ENCODE measurements at regions not wholly inside any gene's neighbourhood (a gene's known extent, or its start where the extent isn't known, plus 50 kb on each side); places are given as distances from the start of the nearest gene placed in this dataset.

DNA sequence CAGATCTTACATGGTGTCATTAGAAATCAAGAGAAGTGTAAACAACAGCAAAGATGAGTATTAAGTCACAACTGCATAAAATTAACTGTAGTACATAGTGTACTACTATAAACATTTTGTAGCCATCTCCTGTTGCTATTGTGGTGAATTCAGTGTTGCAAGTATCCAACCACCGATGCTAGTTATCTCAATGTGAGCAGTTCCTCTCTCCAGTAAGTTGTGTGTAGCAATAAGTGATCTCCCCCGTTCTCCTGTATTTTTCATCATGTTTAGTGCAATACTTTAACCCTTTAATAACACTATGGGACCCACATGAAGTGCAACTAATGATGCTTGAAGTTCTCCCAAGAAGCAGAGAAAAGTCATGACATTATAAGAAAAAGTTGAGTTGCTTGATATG, 264.7 kb upstream of the KCNH8 start:
- DNase-seq (ENCODE audit: low spot score): no peak

GRCh38 chr3:18880691-18881090, 267.6 kb upstream of the KCNH8 start:
- no peak for DNase-seq (ENCODE audit: low spot score)

DNA sequence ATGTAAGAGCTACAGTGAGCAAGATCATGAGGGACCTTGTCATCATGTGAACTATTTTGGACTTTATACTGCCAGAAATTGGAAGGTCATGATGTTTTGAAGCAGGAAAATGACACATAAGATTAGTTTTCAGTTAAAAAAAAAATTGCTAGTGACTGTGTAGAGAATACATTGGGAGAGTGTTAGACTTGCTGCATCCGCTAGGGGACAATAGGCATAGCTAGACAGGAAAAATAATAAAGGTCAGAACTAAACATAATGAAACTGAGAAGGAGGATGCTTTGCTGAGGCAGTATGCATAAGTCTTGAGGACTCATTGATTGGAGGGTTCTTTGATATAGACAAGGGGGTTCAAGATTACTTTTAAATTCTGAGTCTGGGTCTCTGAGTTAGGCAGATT, 275.8 kb upstream of the KCNH8 start:
- no peak for DNase-seq (ENCODE audit: low spot score)

DNA sequence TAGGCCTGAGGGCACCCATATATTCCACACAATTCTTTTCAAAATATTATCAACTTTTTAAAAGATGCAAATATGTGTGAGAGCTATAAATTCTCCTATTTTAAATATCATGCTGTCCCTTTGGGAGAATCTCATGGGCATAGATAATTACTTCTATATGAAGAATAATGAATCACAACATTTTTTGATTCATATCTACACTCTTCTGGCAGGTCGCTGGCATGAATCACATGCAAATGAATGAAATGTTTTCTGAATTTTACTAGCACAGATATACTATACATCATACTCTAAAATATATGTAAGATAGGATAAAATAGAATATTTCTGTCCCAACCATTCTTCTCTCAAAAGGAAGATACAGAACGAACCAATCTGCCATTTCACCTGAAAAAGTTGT, 277.7 kb upstream of the KCNH8 start:
- DNase-seq (ENCODE audit: low spot score): no peak

DNA sequence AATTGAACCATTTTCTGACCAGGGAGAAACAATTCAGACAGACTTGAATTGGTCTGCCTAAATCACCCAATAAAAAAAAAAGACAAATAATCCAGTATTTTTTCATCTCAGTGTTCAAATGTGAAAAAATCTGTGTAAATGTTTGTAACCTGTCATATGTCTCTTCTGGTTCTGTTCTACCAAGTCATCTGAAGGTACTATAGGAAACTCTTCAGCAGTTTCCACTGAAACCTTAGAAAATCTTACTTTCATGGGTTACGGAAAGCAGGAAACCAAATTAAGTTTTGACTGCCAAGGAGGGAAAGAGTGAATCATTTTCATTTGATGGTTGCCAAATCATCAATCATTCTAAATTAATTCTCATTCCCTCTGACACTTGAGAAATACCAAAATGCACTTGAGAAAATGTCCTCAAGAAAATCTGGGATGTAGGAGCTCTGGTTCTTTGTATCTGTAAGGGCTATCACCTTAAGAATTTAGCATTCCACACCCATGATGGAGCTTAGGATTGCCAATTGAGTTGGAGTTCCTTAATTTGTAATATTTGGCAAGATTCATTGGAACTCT, 278.2 kb upstream of the KCNH8 start:
- DNase-seq (ENCODE audit: low spot score): no peak

DNA sequence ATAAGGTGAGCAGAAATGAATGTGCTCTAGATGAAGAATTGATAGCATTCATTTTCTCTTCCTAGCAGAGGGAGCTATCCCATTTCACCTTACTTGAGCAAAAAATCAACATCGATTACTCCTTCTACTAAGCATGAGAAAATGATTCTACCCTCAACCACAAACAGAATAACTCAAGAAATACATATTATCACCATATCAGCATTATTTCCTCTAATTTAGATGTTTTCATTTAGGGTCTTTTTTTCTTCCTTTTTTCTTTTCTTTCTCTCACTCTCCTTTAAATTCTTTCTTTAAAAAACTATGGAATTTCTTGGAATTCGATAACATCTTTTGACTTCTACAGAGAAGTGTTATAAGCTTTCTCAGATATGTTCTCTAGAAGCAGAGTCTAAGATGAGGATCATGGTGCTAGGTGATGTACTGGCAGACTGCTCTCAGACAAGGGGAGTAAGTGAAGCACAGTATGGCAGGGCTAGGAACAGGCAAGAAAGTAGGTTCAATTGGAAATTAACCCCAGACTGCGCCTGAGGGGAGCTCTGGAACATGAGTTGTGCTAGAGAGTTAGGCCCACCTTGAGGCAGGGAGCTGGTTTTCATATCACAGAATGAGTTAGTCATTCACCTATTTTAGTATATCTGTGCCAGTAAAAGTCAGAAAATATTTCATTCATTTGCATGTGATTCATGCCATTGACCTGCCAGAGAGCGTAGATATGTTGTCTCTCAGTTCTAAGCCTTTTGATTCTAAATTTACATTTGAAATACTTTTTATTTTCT, 279.2 kb upstream of the KCNH8 start:
- DNase-seq (ENCODE audit: low spot score): peak; percentile 10

- no peak for DNase-seq (ENCODE audit: low spot score)
Measured at GRCh38 chr3:18866899-18867298, 281.4 kb upstream of the KCNH8 start.

- no peak for DNase-seq (ENCODE audit: low spot score)
Measured at GRCh38 chr3:18864933-18865731, 283.2 kb upstream of the KCNH8 start.

DNA sequence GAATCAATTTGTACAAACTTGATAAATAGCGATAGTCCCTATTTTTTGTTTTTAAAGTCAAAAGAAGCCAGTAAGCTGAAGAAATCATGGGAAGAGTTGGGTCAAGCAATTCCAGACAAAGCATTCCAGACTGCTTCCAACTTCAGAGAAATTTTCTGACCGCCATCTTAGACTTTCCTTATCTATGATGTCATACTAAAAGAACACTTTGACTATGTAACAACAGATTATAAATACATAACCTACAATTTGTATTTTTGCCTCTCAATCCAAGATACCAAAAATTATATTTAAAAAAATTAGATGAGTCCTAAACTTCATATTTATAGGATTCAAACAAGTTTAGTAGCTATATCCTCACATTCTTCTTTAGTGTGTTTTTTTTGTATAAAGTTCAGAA, 286.2 kb upstream of the KCNH8 start:
- no peak for DNase-seq (ENCODE audit: low spot score)

- DNase-seq (ENCODE audit: low spot score): no peak
Measured at GRCh38 chr3:18861137-18861536, 287.2 kb upstream of the KCNH8 start.

GRCh38 chr3:18853269-18853668, 295.0 kb upstream of the KCNH8 start:
- no peak for DNase-seq (ENCODE audit: low spot score)

DNA sequence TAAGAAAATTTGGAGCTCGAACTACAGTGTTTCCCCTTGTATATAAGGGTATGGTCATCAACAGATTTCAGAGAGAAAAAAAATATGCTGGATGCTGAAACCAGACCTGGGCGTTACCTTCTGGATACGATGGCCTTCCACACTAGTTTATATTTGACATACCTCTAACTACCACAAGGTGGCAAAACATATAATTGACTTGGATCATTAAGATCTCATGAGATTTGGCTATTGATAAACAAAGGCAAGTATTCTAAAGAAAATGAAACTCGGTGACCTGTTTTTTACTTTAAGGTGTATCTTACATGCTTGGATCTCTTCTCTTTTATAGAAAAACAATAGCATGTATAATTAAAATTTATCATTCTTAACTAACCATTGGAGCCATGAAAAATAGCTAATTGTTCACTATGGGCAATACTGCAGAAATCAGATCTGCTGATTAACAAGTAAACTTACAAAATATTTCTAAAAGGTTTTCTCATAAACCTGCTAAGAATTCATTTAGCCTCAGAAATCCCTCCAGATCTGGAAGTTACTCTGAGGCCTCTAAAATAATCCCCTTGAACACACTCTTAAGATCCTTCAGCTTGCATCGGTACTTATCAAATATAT, 300.6 kb upstream of the KCNH8 start:
- peak; percentile 10 for DNase-seq (ENCODE audit: low spot score)

DNA sequence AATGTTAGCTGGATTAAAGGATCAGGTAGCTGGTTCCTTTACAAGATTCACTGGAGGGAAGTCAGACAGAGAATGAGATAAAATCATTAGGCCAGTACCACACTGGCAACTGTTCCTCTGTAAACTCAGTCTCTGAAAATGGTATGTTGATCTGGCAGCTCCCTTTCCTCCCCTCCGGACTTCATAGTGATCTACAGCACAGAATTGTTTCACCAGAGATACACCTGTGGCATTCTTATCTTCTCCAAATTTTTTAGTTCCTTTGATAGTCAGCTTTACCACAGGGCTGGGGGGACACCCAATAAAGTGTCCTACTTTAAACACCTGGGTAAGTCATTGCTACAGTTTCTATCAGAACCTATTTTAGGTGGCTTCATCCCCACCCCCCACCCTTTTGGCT, 304.3 kb upstream of the KCNH8 start:
- no peak for DNase-seq (ENCODE audit: low spot score)

DNA sequence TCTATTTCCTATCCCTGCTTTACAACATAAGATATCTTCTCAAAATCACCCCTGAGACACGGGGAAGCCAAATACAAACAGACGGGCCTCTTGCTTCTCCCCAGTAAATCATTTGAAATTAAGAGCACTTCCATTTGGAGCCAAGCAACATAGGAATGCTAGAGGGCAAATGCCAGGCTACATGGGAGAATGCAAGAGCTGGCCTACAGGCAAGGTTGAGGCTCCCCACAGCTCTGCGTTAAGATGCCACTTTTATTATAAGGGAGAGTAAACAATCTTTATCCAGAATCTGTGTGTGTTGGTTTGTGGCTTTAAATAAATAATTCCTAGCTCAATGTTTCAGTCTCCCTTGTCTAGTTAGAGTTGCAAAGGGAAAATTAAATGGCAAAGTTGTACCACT, 305.1 kb upstream of the KCNH8 start:
- no peak for DNase-seq (ENCODE audit: low spot score)

- no peak for DNase-seq (ENCODE audit: low spot score)
Measured at GRCh38 chr3:18841422-18842343, 306.6 kb upstream of the KCNH8 start.

- DNase-seq (ENCODE audit: low spot score): no peak
Measured at GRCh38 chr3:18840535-18841137, 307.7 kb upstream of the KCNH8 start.

GRCh38 chr3:18838758-18839157, 309.6 kb upstream of the KCNH8 start:
- no peak for DNase-seq (ENCODE audit: low spot score)

DNA sequence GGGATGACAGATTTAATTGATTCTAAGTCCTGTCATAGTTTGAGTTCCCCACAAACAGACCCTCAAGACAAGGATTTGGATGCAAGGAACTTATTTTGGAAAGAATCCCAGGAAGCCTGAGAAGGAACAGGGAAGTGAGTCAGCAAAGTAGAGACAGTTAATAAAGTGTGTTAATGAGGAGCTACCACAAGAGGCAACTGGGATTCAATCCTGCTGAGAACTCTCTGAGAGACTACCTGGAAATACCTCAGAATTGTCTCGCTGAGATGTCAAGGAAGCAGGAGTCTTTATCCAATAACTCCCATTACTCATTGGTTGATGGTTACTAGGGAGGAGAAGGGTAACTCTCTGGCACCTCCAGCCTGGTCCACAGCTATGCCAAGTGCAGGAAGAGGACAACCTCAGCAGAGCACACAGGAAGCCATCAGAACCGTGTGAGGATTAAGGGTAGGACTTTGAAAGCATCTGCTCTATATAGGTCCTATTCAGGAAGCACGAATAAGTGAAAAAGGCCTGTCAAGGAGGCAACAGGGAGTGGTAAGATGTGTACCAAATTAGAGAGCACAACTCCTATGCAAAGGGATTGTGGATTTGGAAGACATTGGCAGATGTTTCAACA, 311.1 kb upstream of the KCNH8 start:
- DNase-seq (ENCODE audit: low spot score): peak; percentile 4

DNA sequence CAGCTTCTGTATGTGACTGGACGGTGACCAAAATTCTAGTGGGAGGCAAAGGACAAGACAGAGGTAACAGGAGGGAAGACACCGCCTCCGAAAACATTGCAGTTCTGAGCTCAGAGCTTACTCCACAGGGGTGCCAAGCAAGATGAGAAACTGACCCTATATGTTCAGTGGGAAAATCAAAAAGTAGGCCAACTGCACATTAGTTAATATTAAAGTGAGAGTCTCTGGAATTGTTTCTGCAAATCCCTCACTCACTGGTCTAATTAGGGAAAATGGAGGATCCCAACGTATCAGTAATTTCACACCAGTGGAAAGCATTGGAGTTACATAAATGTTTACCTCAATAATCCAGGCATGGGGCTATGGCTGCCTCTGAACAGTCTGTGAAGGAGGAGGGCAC, 313.3 kb upstream of the KCNH8 start:
- no peak for DNase-seq (ENCODE audit: low spot score)

DNA sequence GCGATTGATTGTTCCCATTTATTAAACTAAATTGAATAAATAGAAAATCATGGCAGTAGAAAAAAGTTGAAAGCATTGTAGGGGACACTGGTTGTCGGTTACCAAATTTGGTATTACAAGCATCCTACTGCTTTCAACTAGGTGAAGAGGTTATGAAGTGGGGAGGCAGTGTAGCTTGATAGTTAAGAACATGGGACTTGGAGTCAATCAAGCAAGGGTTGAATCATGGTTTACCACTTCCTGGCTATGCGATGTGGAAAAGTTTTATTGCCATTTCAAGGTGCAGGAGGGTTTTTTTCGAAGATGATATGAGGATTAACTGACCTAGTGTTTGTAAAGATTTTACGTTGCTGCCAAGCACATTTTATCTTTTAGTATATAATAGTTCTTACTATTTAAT, 318.2 kb upstream of the KCNH8 start:
- DNase-seq (ENCODE audit: low spot score): peak; percentile 17

GRCh38 chr3:18828637-18829036, 319.7 kb upstream of the KCNH8 start:
- no peak for DNase-seq (ENCODE audit: low spot score)
